C4-2B (cell line): ENCODE measurements at regions not wholly inside any gene's neighbourhood (a gene's known extent, or its start where the extent isn't known, plus 50 kb on each side); places are given as distances from the start of the nearest gene placed in this dataset.

ENCODE experiments used
- ZFX ChIP-seq: fragments of 450-650 bp; IDR thresholded peaks from 2 replicates; pipeline ENCODE4 v1.6.1; 2017
- TF ChIP-seq, protein P1 (sequence below): fragments of 450-650 bp; conservative IDR thresholded peaks from 2 replicates; pipeline ENCODE4 v1.5.1; 2017; ENCODE audit warnings: mild to moderate bottlenecking

GRCh38 chr4:77450006-77450405, 155.6 kb upstream of the CXCL13 start:
- TF ChIP-seq, protein P1, sequence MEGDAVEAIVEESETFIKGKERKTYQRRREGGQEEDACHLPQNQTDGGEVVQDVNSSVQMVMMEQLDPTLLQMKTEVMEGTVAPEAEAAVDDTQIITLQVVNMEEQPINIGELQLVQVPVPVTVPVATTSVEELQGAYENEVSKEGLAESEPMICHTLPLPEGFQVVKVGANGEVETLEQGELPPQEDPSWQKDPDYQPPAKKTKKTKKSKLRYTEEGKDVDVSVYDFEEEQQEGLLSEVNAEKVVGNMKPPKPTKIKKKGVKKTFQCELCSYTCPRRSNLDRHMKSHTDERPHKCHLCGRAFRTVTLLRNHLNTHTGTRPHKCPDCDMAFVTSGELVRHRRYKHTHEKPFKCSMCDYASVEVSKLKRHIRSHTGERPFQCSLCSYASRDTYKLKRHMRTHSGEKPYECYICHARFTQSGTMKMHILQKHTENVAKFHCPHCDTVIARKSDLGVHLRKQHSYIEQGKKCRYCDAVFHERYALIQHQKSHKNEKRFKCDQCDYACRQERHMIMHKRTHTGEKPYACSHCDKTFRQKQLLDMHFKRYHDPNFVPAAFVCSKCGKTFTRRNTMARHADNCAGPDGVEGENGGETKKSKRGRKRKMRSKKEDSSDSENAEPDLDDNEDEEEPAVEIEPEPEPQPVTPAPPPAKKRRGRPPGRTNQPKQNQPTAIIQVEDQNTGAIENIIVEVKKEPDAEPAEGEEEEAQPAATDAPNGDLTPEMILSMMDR = no peak
- TF ChIP-seq ZFX = no peak
